MV-4-11 (cell line): ENCODE measurements at regions not wholly inside any gene's neighbourhood (a gene's known extent, or its start where the extent isn't known, plus 50 kb on each side); places are given as distances from the start of the nearest gene placed in this dataset.
"Not testable (repeated sequence)": the region's sequence is repeated elsewhere in the genome, so short reads cannot be mapped to it uniquely, and the experiment has no call there.

Experiments used
- DNase-seq: peaks from one replicate; lab custom pipeline; 2025; lab: John Stamatoyannopoulos, UW

GRCh38 chr3:75444634-75445033 lies 219.5 kb upstream of the FRG2C start:
- not testable (repeated sequence) for DNase-seq

- not testable (repeated sequence) for DNase-seq
Observed at GRCh38 chr3:75445234-75445633, 218.9 kb upstream of the FRG2C start.

GRCh38 chr3:75446948-75447347 lies 217.2 kb upstream of the FRG2C start:
- DNase-seq, result not testable (repeated sequence)

GRCh38 chr3:75453328-75453727 lies 210.8 kb upstream of the FRG2C start:
- DNase-seq, result not testable (repeated sequence)

- not testable (repeated sequence) for DNase-seq
Observed at GRCh38 chr3:75453839-75454238, 210.3 kb upstream of the FRG2C start.

- not testable (repeated sequence) for DNase-seq
Observed at GRCh38 chr3:75474530-75474929, 189.6 kb upstream of the FRG2C start.

- DNase-seq, result not testable (repeated sequence)
Observed at GRCh38 chr3:75496600-75496999, 167.5 kb upstream of the FRG2C start.

- DNase-seq, result not testable (repeated sequence)
Observed at GRCh38 chr3:75500357-75500756, 163.8 kb upstream of the FRG2C start.

- not testable (repeated sequence) for DNase-seq
Observed at GRCh38 chr3:75502171-75502570, 162.0 kb upstream of the FRG2C start.

GRCh38 chr3:75502769-75503756 lies 161.1 kb upstream of the FRG2C start:
- DNase-seq, result not testable (repeated sequence)

- no peak for DNase-seq
Observed at GRCh38 chr3:75506603-75507002, 157.5 kb upstream of the FRG2C start.

GRCh38 chr3:75507956-75508355 lies 156.2 kb upstream of the FRG2C start:
- DNase-seq, result not testable (repeated sequence)

GRCh38 chr3:75527657-75528056 lies 136.5 kb upstream of the FRG2C start:
- not testable (repeated sequence) for DNase-seq

- DNase-seq, result peak; percentile 13
Observed at GRCh38 chr3:75552095-75552494, 112.0 kb upstream of the FRG2C start.

GRCh38 chr3:75564427-75564826 lies 99.7 kb upstream of the FRG2C start:
- not testable (repeated sequence) for DNase-seq

GRCh38 chr3:75572303-75572702 lies 91.8 kb upstream of the FRG2C start:
- DNase-seq, result not testable (repeated sequence)

- not testable (repeated sequence) for DNase-seq
Observed at GRCh38 chr3:75579091-75579490, 85.0 kb upstream of the FRG2C start.

GRCh38 chr3:75579536-75579935 lies 84.6 kb upstream of the FRG2C start:
- DNase-seq, result not testable (repeated sequence)

- not testable (repeated sequence) for DNase-seq
Observed at GRCh38 chr3:75579981-75580782, 83.9 kb upstream of the FRG2C start.

GRCh38 chr3:75582536-75582935 lies 81.6 kb upstream of the FRG2C start:
- not testable (repeated sequence) for DNase-seq

- peak; percentile 19 for DNase-seq
Observed at GRCh38 chr3:75583116-75583515, 81.0 kb upstream of the FRG2C start.

GRCh38 chr3:75587695-75588094 lies 76.4 kb upstream of the FRG2C start:
- not testable (repeated sequence) for DNase-seq
